GM23338 (cell line): ENCODE measurements at regions not wholly inside any gene's neighbourhood (a gene's known extent, or its start where the extent isn't known, plus 50 kb on each side); places are given as distances from the start of the nearest gene placed in this dataset.

Experiments
- EZH2phosphoT487 ChIP-seq: fragments of 200-600 bp; sonication (generic); IDR thresholded peaks from one replicate; pipeline ENCODE4 v1.8.1; 2018; ENCODE audit warnings: antibody characterized with exemption; ENCODE audit not compliant: unreplicated experiment
- JUNB ChIP-seq: IDR thresholded peaks from one replicate; pipeline ENCODE4 v1.6.1; 2016; ENCODE audit warnings: antibody characterized with exemption; ENCODE audit not compliant: unreplicated experiment
- POLR2AphosphoS5 ChIP-seq: IDR thresholded peaks from 2 replicates; pipeline ENCODE4 v1.6.1; 2016; ENCODE audit warnings: antibody characterized with exemption, low read depth
- TF ChIP-seq, protein P1 (sequence below), 2 experiments: fragments of 200-600 bp in 1 of 2; sonication (generic) in 1 of 2; conservative IDR thresholded peaks; 2 replicates each; pipeline versions ENCODE4 v1.5.1 to v1.6.1; 2016 to 2017; ENCODE audit warnings: antibody characterized with exemption in 2 of 2, low read depth in 2 of 2, mild to moderate bottlenecking in 2 of 2, moderate library complexity in 1 of 2
- TF ChIP-seq, protein P2 (sequence below): IDR thresholded peaks from one replicate; pipeline ENCODE4 v1.6.1; 2018; ENCODE audit warnings: antibody characterized with exemption; ENCODE audit not compliant: unreplicated experiment
- TF ChIP-seq, protein P3 (sequence below): fragments of 250-450 bp; sonication (Bioruptor Pico); IDR thresholded peaks from 2 replicates; pipeline ENCODE4 v1.5.0; 2020; ENCODE audit warnings: mild to moderate bottlenecking, moderate library complexity

DNA sequence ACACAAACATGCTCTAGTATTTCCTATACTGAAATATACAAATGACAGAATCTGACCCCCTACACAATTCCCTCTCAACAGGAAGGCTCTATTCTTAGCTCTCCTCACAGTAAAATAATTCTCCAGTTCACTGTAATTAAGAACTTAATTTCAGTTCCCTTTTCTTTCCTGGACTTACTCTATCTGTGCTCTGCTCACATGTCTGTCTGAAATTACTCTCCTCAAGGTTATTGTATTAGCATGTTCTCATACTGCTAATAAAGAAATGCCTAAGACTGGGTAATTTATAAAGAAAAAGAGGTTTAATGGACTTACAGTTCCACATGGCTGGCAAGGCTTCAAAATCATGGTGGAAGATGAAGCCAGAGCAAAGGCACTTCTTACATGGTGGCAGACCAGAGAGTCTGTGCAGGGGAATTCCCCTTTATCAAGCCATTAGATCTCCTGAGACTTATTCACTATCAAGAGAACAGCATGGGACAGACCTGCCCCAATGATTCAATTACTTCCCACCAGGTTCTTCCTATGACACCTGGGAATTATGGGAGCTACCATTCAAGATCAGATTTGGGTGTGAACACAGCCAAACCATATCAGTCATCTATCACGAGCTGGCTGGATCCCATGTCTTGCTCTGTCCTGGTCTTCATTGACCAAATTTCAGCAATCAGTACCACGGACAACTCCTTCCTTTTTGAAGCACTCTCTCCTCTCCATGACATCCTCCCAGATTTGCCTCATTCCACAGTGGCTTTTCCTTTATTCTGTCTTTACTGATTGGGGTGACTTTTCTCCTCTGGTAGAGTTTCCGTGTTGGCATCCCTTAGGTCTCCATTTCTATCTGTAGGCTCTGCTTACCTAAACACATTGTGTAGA is 110.9 kb downstream of the GALR1 start:
- TF ChIP-seq, protein P1, sequence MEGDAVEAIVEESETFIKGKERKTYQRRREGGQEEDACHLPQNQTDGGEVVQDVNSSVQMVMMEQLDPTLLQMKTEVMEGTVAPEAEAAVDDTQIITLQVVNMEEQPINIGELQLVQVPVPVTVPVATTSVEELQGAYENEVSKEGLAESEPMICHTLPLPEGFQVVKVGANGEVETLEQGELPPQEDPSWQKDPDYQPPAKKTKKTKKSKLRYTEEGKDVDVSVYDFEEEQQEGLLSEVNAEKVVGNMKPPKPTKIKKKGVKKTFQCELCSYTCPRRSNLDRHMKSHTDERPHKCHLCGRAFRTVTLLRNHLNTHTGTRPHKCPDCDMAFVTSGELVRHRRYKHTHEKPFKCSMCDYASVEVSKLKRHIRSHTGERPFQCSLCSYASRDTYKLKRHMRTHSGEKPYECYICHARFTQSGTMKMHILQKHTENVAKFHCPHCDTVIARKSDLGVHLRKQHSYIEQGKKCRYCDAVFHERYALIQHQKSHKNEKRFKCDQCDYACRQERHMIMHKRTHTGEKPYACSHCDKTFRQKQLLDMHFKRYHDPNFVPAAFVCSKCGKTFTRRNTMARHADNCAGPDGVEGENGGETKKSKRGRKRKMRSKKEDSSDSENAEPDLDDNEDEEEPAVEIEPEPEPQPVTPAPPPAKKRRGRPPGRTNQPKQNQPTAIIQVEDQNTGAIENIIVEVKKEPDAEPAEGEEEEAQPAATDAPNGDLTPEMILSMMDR (conservative IDR thresholded peaks at IDR 0.05; ENCODE audit: low read depth in 2 of 2): no peak
- TF ChIP-seq POLR2AphosphoS5 (no peak), JUNB (no peak), EZH2phosphoT487 (no peak)
- TF ChIP-seq, protein P2, sequence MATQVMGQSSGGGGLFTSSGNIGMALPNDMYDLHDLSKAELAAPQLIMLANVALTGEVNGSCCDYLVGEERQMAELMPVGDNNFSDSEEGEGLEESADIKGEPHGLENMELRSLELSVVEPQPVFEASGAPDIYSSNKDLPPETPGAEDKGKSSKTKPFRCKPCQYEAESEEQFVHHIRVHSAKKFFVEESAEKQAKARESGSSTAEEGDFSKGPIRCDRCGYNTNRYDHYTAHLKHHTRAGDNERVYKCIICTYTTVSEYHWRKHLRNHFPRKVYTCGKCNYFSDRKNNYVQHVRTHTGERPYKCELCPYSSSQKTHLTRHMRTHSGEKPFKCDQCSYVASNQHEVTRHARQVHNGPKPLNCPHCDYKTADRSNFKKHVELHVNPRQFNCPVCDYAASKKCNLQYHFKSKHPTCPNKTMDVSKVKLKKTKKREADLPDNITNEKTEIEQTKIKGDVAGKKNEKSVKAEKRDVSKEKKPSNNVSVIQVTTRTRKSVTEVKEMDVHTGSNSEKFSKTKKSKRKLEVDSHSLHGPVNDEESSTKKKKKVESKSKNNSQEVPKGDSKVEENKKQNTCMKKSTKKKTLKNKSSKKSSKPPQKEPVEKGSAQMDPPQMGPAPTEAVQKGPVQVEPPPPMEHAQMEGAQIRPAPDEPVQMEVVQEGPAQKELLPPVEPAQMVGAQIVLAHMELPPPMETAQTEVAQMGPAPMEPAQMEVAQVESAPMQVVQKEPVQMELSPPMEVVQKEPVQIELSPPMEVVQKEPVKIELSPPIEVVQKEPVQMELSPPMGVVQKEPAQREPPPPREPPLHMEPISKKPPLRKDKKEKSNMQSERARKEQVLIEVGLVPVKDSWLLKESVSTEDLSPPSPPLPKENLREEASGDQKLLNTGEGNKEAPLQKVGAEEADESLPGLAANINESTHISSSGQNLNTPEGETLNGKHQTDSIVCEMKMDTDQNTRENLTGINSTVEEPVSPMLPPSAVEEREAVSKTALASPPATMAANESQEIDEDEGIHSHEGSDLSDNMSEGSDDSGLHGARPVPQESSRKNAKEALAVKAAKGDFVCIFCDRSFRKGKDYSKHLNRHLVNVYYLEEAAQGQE: peak; percentile 81
- TF ChIP-seq, protein P3, sequence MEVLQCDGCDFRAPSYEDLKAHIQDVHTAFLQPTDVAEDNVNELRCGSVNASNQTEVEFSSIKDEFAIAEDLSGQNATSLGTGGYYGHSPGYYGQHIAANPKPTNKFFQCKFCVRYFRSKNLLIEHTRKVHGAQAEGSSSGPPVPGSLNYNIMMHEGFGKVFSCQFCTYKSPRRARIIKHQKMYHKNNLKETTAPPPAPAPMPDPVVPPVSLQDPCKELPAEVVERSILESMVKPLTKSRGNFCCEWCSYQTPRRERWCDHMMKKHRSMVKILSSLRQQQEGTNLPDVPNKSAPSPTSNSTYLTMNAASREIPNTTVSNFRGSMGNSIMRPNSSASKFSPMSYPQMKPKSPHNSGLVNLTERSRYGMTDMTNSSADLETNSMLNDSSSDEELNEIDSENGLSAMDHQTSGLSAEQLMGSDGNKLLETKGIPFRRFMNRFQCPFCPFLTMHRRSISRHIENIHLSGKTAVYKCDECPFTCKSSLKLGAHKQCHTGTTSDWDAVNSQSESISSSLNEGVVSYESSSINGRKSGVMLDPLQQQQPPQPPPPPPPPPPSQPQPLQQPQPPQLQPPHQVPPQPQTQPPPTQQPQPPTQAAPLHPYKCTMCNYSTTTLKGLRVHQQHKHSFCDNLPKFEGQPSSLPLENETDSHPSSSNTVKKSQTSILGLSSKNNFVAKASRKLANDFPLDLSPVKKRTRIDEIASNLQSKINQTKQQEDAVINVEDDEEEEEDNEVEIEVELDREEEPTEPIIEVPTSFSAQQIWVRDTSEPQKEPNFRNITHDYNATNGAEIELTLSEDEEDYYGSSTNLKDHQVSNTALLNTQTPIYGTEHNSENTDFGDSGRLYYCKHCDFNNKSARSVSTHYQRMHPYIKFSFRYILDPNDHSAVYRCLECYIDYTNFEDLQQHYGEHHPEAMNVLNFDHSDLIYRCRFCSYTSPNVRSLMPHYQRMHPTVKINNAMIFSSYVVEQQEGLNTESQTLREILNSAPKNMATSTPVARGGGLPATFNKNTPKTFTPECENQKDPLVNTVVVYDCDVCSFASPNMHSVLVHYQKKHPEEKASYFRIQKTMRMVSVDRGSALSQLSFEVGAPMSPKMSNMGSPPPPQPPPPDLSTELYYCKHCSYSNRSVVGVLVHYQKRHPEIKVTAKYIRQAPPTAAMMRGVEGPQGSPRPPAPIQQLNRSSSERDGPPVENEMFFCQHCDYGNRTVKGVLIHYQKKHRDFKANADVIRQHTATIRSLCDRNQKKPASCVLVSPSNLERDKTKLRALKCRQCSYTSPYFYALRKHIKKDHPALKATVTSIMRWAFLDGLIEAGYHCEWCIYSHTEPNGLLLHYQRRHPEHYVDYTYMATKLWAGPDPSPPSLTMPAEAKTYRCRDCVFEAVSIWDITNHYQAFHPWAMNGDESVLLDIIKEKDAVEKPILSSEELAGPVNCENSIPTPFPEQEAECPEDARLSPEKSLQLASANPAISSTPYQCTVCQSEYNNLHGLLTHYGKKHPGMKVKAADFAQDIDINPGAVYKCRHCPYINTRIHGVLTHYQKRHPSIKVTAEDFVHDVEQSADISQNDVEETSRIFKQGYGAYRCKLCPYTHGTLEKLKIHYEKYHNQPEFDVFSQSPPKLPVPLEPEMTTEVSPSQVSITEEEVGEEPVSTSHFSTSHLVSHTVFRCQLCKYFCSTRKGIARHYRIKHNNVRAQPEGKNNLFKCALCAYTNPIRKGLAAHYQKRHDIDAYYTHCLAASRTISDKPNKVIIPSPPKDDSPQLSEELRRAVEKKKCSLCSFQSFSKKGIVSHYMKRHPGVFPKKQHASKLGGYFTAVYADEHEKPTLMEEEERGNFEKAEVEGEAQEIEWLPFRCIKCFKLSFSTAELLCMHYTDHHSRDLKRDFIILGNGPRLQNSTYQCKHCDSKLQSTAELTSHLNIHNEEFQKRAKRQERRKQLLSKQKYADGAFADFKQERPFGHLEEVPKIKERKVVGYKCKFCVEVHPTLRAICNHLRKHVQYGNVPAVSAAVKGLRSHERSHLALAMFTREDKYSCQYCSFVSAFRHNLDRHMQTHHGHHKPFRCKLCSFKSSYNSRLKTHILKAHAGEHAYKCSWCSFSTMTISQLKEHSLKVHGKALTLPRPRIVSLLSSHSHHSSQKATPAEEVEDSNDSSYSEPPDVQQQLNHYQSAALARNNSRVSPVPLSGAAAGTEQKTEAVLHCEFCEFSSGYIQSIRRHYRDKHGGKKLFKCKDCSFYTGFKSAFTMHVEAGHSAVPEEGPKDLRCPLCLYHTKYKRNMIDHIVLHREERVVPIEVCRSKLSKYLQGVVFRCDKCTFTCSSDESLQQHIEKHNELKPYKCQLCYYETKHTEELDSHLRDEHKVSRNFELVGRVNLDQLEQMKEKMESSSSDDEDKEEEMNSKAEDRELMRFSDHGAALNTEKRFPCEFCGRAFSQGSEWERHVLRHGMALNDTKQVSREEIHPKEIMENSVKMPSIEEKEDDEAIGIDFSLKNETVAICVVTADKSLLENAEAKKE (CRISPR knock-in tag): no peak
